ENCODE measurements at regions not wholly inside any gene's neighbourhood (a gene's known extent, or its start where the extent isn't known, plus 50 kb on each side); places are given as distances from the start of the nearest gene placed in this dataset.

GRCh38 chr2:136495636-136496035 is 269.7 kb upstream of the THSD7B start:
- H3K79me2 ChIP-seq = no peaks in the 10 kb centered on the region
- no peaks in the 10 kb centered on the region for H3K36me3 ChIP-seq (ENCODE audit: control insufficient read depth, insufficient read depth, low read length)
- no peaks in the 10 kb centered on the region for H3K9me3 ChIP-seq (ENCODE audit: control insufficient read depth, low read length)
- H3K4me1 ChIP-seq = no peaks in the 10 kb centered on the region
- no peak overlapping the region for H3K27ac ChIP-seq
- H2AFZ ChIP-seq = no peak overlapping the region
- TF ChIP-seq, protein P1, sequence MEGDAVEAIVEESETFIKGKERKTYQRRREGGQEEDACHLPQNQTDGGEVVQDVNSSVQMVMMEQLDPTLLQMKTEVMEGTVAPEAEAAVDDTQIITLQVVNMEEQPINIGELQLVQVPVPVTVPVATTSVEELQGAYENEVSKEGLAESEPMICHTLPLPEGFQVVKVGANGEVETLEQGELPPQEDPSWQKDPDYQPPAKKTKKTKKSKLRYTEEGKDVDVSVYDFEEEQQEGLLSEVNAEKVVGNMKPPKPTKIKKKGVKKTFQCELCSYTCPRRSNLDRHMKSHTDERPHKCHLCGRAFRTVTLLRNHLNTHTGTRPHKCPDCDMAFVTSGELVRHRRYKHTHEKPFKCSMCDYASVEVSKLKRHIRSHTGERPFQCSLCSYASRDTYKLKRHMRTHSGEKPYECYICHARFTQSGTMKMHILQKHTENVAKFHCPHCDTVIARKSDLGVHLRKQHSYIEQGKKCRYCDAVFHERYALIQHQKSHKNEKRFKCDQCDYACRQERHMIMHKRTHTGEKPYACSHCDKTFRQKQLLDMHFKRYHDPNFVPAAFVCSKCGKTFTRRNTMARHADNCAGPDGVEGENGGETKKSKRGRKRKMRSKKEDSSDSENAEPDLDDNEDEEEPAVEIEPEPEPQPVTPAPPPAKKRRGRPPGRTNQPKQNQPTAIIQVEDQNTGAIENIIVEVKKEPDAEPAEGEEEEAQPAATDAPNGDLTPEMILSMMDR (IDR thresholded peaks at IDR 0.05) = no peak
- H3K27me3 ChIP-seq (ENCODE audit: control insufficient read depth, insufficient read depth, low read length) = no peaks in the 10 kb centered on the region
- H3K9ac ChIP-seq = no peak overlapping the region
- H3K4me3 ChIP-seq (ENCODE audit: low read depth, low read length) = no peak overlapping the region
- no peak overlapping the region for H3K4me2 ChIP-seq (ENCODE audit: low read length)

DNA sequence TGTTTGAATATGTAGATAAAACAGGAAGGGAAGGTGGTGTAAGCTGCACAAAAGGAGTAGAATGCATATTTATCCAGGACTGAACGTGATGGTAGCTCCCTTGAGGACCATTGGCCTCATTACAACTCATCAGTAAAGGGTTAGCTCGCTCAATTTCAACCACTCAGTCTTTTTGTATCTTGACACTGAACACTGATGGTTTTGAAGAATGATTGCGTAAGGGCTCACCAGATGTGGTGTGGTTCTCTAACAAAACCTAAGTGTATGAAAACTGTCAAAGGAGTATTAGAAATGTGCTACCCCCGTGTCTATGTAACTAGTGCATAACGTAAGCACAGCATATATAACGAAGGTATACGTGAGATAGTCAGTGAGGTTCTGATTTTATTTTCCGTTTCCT is 272.4 kb upstream of the THSD7B start:
- Histone ChIP-seq H3K36me3 (ENCODE audit: control insufficient read depth, insufficient read depth, low read length) (no peaks in the 10 kb centered on the region), H3K9me3 (ENCODE audit: control insufficient read depth, low read length) (no peaks in the 10 kb centered on the region), H3K27ac (no peak overlapping the region), H3K4me3 (ENCODE audit: low read depth, low read length) (no peak overlapping the region), H3K4me2 (ENCODE audit: low read length) (no peak overlapping the region), H3K9ac (no peak overlapping the region), H3K4me1 (no peaks in the 10 kb centered on the region), H3K79me2 (no peaks in the 10 kb centered on the region), H2AFZ (no peak overlapping the region), H3K27me3 (ENCODE audit: control insufficient read depth, insufficient read depth, low read length) (no peaks in the 10 kb centered on the region)
- TF ChIP-seq, protein P1 (IDR thresholded peaks at IDR 0.05) = no peak

DNA sequence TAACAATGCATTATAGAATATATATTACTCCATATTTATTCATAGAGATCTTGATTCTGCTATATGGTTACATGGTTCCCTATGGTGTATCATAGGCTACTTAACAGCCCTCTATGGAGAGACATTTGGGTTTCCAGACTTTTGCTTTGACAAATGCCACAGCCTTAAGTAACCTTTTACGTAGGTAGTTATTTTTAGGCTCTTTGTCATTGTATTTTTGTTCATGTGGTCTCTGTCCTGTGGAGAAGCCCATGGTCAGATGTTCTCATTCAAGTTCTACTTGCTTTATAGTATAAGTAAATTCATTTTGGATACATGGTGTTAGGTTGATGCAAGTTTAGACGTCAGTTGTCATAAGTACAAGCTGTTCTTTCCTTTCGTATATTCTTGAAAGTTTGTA is 275.2 kb upstream of the THSD7B start:
- Histone ChIP-seq H3K79me2 (no peaks in the 10 kb centered on the region), H3K4me1 (no peaks in the 10 kb centered on the region), H3K4me3 (ENCODE audit: low read depth, low read length) (no peak overlapping the region), H3K36me3 (ENCODE audit: control insufficient read depth, insufficient read depth, low read length) (no peaks in the 10 kb centered on the region), H3K4me2 (ENCODE audit: low read length) (no peak overlapping the region), H3K27me3 (ENCODE audit: control insufficient read depth, insufficient read depth, low read length) (no peaks in the 10 kb centered on the region), H3K9me3 (ENCODE audit: control insufficient read depth, low read length) (no peaks in the 10 kb centered on the region), H3K9ac (no peak overlapping the region), H2AFZ (no peak overlapping the region), H3K27ac (no peak overlapping the region)
- TF ChIP-seq, protein P1 (IDR thresholded peaks at IDR 0.05) = no peak

GRCh38 chr2:136487421-136487820 is 277.9 kb upstream of the THSD7B start:
- Histone ChIP-seq H3K27me3 (ENCODE audit: control insufficient read depth, insufficient read depth, low read length) (no peaks in the 10 kb centered on the region), H3K4me2 (ENCODE audit: low read length) (no peak overlapping the region), H3K4me1 (no peaks in the 10 kb centered on the region), H2AFZ (no peak overlapping the region), H3K9ac (no peak overlapping the region), H3K36me3 (ENCODE audit: control insufficient read depth, insufficient read depth, low read length) (no peaks in the 10 kb centered on the region), H3K27ac (no peak overlapping the region), H3K79me2 (no peaks in the 10 kb centered on the region), H3K4me3 (ENCODE audit: low read depth, low read length) (no peak overlapping the region), H3K9me3 (ENCODE audit: control insufficient read depth, low read length) (no peaks in the 10 kb centered on the region)
- TF ChIP-seq, protein P1 (IDR thresholded peaks at IDR 0.05) = no peak

DNA sequence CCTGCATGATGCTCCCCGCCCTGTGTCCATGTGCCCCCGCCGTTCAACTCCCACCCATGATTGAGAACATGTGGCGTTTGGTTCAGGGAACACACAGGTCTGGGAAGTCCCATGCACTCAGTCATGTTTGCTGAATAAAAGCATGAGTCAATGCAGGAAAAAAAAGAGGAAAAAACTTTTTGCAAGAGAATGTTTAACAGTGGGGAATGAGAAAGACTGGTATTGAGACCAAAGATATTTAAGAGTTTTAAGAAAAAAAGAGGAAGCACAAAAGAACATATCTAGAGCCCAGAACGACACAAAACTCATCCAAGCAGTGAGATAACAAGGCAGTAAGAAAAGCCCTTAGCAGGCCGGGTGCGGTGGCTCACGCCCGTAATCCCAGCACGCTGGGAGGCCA is 279.2 kb upstream of the THSD7B start:
- Histone ChIP-seq H3K4me2 (ENCODE audit: low read length) (no peak overlapping the region), H2AFZ (no peak overlapping the region), H3K27me3 (ENCODE audit: control insufficient read depth, insufficient read depth, low read length) (no peaks in the 10 kb centered on the region), H3K79me2 (no peaks in the 10 kb centered on the region), H3K27ac (no peak overlapping the region), H3K4me1 (no peaks in the 10 kb centered on the region), H3K4me3 (ENCODE audit: low read depth, low read length) (no peak overlapping the region), H3K9ac (no peak overlapping the region), H3K9me3 (ENCODE audit: control insufficient read depth, low read length) (no peaks in the 10 kb centered on the region), H3K36me3 (ENCODE audit: control insufficient read depth, insufficient read depth, low read length) (no peaks in the 10 kb centered on the region)
- TF ChIP-seq, protein P1 (IDR thresholded peaks at IDR 0.05) = no peak

Measured in parathyroid adenoma (tissue), 2 donors.